Neural crest cell (in vitro differentiated cells): ENCODE measurements at regions not wholly inside any gene's neighbourhood (a gene's known extent, or its start where the extent isn't known, plus 50 kb on each side); places are given as distances from the start of the nearest gene placed in this dataset.
"Not testable (repeated sequence)": the region's sequence is repeated elsewhere in the genome, so short reads cannot be mapped to it uniquely, and the experiment has no call there.

Source experiments
- DNase-seq: peaks from one replicate; pipeline ENCODE4 v3.0.0; 2021; ENCODE audit warnings: low read depth, mixed read lengths, low spot score
- H3K27ac Mint-ChIP-seq: one replicate; pipeline ENCODE4 v1.8.0; 2021; ENCODE audit warnings: mild to moderate bottlenecking, mixed read lengths; ENCODE audit not compliant: unreplicated experiment
- H3K27me3 Mint-ChIP-seq: 2 replicates; pipeline ENCODE4 v1.8.0; 2021; ENCODE audit warnings: low read depth, mild to moderate bottlenecking, mixed read lengths
- H3K36me3 Mint-ChIP-seq: 2 replicates; pipeline ENCODE4 v1.8.0; 2021; ENCODE audit warnings: low read depth, mild to moderate bottlenecking, mixed read lengths
- H3K4me1 Mint-ChIP-seq: 2 replicates; pipeline ENCODE4 v1.8.0; 2021; ENCODE audit warnings: mixed read lengths
- H3K4me3 Mint-ChIP-seq: one replicate; pipeline ENCODE4 v1.8.0; 2021; ENCODE audit warnings: mild to moderate bottlenecking, mixed read lengths
- H3K9me3 Mint-ChIP-seq: 2 replicates; pipeline ENCODE4 v1.8.0; 2021; ENCODE audit warnings: mixed read lengths
- TF ChIP-seq, protein P1 (sequence below): fragments of 200-600 bp; sonication (generic); conservative IDR thresholded peaks from 2 replicates; pipeline ENCODE4 v1.5.0; 2021; ENCODE audit warnings: antibody characterized with exemption, mild to moderate bottlenecking

- Mint-ChIP-seq H3K4me1 (no peaks in the 10 kb centered on the region), H3K4me3 (no peak overlapping the region), H3K9me3 (peaks cover 21% of the 10 kb centered on the region), H3K36me3 (no peaks in the 10 kb centered on the region), H3K27ac (no peak overlapping the region), H3K27me3 (no peaks in the 10 kb centered on the region)
- no peak for DNase-seq
- TF ChIP-seq, protein P1, sequence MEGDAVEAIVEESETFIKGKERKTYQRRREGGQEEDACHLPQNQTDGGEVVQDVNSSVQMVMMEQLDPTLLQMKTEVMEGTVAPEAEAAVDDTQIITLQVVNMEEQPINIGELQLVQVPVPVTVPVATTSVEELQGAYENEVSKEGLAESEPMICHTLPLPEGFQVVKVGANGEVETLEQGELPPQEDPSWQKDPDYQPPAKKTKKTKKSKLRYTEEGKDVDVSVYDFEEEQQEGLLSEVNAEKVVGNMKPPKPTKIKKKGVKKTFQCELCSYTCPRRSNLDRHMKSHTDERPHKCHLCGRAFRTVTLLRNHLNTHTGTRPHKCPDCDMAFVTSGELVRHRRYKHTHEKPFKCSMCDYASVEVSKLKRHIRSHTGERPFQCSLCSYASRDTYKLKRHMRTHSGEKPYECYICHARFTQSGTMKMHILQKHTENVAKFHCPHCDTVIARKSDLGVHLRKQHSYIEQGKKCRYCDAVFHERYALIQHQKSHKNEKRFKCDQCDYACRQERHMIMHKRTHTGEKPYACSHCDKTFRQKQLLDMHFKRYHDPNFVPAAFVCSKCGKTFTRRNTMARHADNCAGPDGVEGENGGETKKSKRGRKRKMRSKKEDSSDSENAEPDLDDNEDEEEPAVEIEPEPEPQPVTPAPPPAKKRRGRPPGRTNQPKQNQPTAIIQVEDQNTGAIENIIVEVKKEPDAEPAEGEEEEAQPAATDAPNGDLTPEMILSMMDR: no peak
These were observed 755.8 kb downstream of the PRIM2 start for GRCh38 chr6:58073263-58073662.

- not testable (repeated sequence) for H3K4me1 Mint-ChIP-seq, H3K27ac Mint-ChIP-seq, H3K9me3 Mint-ChIP-seq, H3K27me3 Mint-ChIP-seq, H3K36me3 Mint-ChIP-seq, DNase-seq, H3K4me3 Mint-ChIP-seq
These were observed 772.6 kb downstream of the PRIM2 start for GRCh38 chr6:58090067-58090466.

GRCh38 chr6:58097251-58097650, 779.8 kb downstream of the PRIM2 start:
- not testable (repeated sequence) for DNase-seq, H3K36me3 Mint-ChIP-seq, H3K27ac Mint-ChIP-seq, H3K4me1 Mint-ChIP-seq, H3K27me3 Mint-ChIP-seq, H3K9me3 Mint-ChIP-seq, H3K4me3 Mint-ChIP-seq

DNA sequence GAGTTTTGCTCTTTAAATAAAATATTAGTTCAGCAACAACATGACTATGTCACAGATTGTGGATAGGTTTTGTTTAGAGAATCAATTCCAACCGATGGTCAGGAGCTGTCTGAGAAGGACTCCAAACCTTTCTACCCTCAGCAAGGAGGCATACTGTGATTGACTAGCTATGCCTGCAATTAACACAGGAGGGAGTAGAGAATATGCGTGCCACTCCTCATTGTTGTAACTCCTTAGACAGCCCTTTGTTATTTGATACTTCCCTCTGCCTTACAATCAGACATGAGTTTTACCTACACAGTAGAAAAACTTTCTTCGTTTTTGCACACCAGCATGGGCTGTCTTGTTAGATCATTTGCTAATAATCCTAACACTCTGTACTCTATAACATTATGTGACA, 796.5 kb downstream of the PRIM2 start:
- TF ChIP-seq, protein P1: no peak
- no peak for DNase-seq
- Mint-ChIP-seq H3K36me3 (peaks cover 3% of the 10 kb centered on the region), H3K27me3 (no peaks in the 10 kb centered on the region), H3K27ac (no peak overlapping the region), H3K4me1 (no peaks in the 10 kb centered on the region), H3K9me3 (peaks cover 12% of the 10 kb centered on the region), H3K4me3 (no peak overlapping the region)

GRCh38 chr6:58117162-58117561, 799.7 kb downstream of the PRIM2 start:
- DNase-seq, H3K4me3 Mint-ChIP-seq, H3K27ac Mint-ChIP-seq, H3K4me1 Mint-ChIP-seq, H3K27me3 Mint-ChIP-seq, H3K36me3 Mint-ChIP-seq: not testable (repeated sequence)
- H3K9me3 Mint-ChIP-seq: peaks cover 13% of the 10 kb centered on the region

- not testable (repeated sequence) for H3K36me3 Mint-ChIP-seq, H3K4me3 Mint-ChIP-seq, DNase-seq, H3K9me3 Mint-ChIP-seq, H3K4me1 Mint-ChIP-seq, H3K27ac Mint-ChIP-seq, H3K27me3 Mint-ChIP-seq
These were observed 804.2 kb downstream of the PRIM2 start for GRCh38 chr6:58121616-58122015.

DNA sequence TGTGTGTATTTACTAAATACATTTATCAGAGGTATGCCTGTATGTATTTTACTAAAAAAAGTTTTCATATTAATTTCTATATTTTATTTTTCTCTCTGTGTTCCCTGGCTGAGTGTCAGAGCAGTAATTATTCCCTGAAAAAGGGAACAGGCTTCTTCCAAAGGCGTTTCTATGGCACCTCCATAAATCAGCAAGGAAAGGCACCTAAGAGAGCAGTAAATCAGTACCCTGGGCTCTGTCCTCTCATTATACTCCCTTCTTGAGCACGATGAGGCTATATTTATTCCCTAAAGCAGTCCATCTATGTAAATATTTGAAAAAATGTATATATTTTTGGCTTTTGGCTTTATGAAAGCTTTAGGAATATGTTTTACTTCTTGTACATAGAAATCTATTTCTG, 806.3 kb downstream of the PRIM2 start:
- not testable (repeated sequence) for DNase-seq, H3K27me3 Mint-ChIP-seq, H3K9me3 Mint-ChIP-seq, H3K27ac Mint-ChIP-seq, H3K4me1 Mint-ChIP-seq, H3K4me3 Mint-ChIP-seq, H3K36me3 Mint-ChIP-seq

GRCh38 chr6:58128549-58128948, 811.1 kb downstream of the PRIM2 start:
- H3K4me1 Mint-ChIP-seq, H3K27me3 Mint-ChIP-seq, H3K27ac Mint-ChIP-seq, DNase-seq, H3K4me3 Mint-ChIP-seq, H3K36me3 Mint-ChIP-seq: not testable (repeated sequence)
- peaks cover 12% of the 10 kb centered on the region for H3K9me3 Mint-ChIP-seq

DNA sequence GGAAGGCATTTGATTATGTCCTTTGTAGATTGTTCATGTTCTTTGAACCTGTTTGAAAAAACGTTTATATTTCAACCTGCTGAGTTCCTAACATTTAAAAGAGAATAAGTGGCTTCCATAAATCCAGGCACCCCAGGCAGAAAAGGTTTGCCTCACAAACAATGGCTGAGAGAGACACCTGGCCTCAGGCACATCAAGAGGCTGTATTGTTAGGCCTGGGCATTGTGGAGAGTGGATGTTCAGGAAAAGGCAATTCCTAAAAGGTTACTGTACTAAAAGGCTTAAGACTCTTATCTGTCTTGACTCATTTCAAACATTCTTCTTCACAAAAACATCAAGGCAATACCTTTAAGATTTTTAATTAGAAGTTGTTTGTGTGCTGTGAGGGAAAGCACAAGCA, 811.7 kb downstream of the PRIM2 start:
- peaks cover 12% of the 10 kb centered on the region for H3K9me3 Mint-ChIP-seq
- not testable (repeated sequence) for H3K27ac Mint-ChIP-seq, DNase-seq, H3K27me3 Mint-ChIP-seq, H3K4me3 Mint-ChIP-seq, H3K4me1 Mint-ChIP-seq, H3K36me3 Mint-ChIP-seq

DNA sequence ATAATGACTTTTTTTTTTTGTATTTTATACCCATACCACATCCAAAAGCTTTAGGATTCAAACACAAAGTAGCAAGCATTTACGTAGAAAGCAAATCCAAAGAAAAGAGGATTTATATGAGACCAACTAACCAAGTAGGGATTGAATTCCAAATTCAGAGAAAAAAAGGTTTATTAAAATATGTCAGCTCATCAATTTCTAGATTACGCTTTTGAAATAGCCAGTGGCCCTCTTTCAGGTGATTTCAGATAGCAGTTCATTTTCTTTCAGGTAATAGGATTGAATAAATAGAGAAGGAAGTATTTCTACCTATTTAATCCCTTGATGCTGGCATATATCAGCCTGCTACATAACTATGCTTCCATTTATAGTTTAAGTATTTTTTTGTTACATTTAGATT, 822.3 kb downstream of the PRIM2 start:
- not testable (repeated sequence) for H3K4me3 Mint-ChIP-seq, DNase-seq, H3K27me3 Mint-ChIP-seq, H3K36me3 Mint-ChIP-seq, H3K4me1 Mint-ChIP-seq, H3K27ac Mint-ChIP-seq, H3K9me3 Mint-ChIP-seq

DNA sequence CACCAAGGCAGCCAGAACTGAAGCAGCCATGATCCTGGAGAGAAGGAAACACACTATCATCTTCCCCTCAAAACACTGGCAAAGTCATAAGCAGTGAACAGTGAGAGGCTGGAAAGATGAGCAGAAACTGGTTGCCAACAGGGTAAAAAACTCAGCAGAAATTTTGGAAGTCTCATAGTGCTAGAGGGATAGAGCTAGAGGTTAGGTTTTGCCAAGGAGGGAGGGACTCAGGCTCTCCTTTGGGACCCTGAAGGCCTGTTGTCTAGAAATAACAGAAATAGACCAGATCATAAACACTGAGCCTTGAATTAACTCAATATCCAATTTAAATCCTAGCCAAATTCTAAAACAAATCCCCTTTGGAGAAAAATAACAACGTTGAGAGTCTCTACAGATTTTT, 853.6 kb downstream of the PRIM2 start:
- H3K36me3 Mint-ChIP-seq, H3K4me1 Mint-ChIP-seq, H3K9me3 Mint-ChIP-seq, H3K4me3 Mint-ChIP-seq, H3K27me3 Mint-ChIP-seq, DNase-seq, H3K27ac Mint-ChIP-seq: not testable (repeated sequence)
